ELR (cell line): ENCODE measurements at regions not wholly inside any gene's neighbourhood (a gene's known extent, or its start where the extent isn't known, plus 50 kb on each side); places are given as distances from the start of the nearest gene placed in this dataset.
A peak's percentile ranks its signal among the peaks of the same experiment; 100 is the strongest.

Experiments
- DNase-seq: peaks from one replicate; pipeline ENCODE4 v3.0.0-alpha.2; 2015; ENCODE audit warnings: low read depth

- no peak for DNase-seq
Measured at GRCh38 chr7:132072873-132073272, 503.4 kb downstream of the PLXNA4 start.

- DNase-seq = no peak
Measured at GRCh38 chr7:132072165-132072564, 504.1 kb downstream of the PLXNA4 start.

DNA sequence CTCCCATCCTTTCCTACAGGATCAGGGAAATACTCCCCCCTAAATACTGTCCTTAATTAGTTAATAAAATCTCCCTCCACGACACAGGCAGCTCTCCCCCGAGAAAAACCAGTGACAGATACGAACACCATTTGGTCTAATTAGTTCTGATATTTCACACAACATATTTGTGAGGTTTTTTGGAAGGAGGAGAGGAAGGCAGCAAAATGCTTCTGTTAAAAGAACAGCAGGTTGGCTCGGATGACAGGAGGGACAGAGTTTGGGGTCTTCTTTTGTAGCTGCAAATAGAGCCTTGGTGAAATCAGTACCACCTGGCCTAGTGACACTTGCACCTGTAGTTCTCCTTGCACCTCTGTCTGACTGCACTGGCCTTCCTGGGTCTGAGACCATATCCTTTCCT lies 507.0 kb downstream of the PLXNA4 start:
- DNase-seq = no peak

- DNase-seq = peak; percentile 35
Measured at GRCh38 chr7:132066761-132067171, 509.5 kb downstream of the PLXNA4 start.

DNA sequence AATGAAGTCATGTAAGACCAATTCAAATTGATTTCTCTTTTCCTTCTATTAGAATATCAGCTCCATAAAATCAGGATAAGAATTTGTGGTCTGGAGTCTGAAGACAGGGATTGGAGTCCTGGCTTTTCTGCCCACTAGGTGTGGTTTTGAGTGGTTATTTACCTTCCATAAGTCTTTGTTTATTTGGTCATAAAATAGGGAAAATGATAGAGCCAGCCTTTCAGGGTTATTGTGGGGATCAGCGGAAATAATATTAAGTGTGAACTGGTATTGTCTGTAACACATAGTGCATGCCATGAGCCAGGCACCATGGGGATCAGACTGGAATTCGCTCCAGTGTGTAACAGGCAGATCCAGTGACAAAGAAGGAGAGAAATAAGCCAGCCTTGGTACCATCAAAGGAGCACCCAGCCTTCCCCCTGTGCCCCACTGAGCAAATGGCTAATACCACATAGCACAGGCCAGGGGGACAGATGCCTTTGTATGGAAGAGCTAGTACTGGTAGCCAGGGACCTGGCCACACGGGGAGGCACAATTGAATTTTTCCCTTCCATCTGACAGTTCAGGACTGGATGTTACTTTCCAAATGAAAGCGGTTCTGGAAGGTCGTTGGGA lies 509.7 kb upstream of the PODXL start:
- DNase-seq = peak; percentile 8

DNA sequence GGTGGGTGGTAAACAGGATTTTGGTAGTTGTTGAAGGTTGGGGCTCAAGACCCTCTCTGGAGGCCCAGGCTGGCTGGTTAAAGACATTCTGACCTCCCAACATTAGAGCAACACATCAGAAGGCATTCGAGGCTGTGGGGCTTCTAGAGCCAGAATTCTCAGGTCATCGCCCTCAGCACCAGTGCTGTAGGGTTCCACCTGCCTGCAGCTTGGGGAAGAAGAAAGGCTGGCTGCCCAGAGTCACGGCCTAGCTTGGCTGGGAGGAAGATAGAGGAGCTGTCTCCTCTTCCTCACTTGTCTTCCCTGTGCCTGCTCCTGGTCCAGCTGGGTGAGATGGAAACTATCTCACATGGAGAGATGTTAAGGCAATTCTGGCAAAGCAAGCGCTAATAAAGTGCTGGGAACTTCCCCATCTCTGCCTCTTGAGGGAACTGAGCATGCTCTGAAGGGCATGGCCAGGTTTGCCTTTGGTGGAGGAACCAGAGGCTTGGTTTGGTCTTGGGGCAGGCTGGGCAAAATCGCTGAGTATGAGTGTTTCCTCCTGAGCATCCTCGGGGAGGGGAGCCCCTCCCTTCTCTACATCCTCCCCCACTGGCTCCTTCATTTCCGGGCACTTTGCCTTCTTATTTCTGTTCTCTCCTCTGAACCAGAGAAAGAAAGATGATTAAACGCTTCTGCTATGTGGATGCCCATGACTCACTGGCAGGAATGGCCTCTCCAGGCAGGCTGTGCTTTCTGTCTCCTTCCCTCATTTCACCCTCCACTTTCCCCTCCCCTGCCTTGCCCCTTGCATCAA lies 509.0 kb upstream of the PODXL start:
- peak; percentile 97 for DNase-seq

DNA sequence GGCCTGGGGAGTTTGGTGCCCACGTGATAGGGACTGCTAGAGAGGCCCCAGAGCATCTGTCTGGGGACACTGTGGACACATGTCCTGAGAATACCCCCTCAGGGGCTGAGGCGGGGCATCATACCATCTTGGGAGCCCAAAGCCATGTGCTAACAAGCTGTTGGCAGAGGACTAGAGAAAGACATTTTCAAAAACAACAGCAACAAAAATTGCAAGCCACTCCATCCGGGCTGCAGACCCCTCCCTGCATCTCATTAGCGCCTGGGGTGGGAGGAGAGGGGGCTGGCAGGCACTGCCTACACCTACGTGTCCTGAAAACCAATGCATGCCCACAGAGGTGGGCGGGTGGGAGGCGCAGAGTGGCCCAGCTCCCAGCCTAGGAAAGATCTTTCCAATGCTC lies 507.4 kb upstream of the PODXL start:
- no peak for DNase-seq

- DNase-seq = peak; percentile 33
Measured at GRCh38 chr7:132061937-132062336, 505.5 kb upstream of the PODXL start.

GRCh38 chr7:132059141-132059540 lies 502.7 kb upstream of the PODXL start:
- no peak for DNase-seq

- no peak for DNase-seq
Measured at GRCh38 chr7:132055336-132056120, 499.1 kb upstream of the PODXL start.

GRCh38 chr7:132053871-132054270 lies 497.4 kb upstream of the PODXL start:
- no peak for DNase-seq

DNA sequence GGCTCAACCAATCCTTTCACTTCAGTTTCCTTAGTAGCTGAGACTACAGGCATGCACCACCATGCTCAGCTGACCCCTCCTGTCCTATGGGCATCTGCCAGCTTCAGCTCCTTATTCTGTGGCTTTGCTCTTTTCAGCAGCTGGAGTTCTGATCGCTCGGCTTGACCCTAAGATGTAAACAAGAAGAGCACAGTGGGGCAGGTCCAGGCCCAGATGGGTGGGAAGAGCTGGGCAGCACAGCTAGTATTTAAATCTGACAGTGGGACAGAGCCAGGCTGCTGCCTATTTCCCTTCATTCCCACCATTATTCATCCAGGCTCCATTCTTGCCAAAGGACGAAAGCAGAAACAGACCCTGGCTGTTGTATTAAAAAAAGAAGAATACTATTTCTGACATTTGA lies 494.9 kb upstream of the PODXL start:
- DNase-seq = no peak

GRCh38 chr7:132049462-132050304 lies 493.3 kb upstream of the PODXL start:
- DNase-seq = peak; percentile 42

- no peak for DNase-seq
Measured at GRCh38 chr7:132045481-132045980, 489.1 kb upstream of the PODXL start.

DNA sequence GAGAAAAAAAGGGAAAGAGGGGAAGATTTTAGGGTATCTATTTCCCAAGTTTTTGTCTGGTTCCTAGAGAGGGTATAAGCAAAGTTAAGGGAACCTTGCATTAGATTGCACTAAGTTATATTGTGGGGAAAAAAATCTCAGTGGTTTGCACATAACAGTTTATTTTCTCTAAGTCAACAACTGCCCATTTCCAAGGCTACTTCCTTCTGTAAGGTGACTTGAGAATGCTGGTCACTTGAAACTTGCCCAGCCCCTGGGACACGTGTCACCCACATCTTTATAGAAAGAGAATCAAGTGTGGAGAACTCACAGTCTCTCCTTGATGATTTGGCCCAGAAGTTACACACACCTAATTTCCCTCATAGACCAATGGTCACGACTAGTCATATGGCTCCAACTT lies 488.6 kb upstream of the PODXL start:
- DNase-seq = no peak

DNA sequence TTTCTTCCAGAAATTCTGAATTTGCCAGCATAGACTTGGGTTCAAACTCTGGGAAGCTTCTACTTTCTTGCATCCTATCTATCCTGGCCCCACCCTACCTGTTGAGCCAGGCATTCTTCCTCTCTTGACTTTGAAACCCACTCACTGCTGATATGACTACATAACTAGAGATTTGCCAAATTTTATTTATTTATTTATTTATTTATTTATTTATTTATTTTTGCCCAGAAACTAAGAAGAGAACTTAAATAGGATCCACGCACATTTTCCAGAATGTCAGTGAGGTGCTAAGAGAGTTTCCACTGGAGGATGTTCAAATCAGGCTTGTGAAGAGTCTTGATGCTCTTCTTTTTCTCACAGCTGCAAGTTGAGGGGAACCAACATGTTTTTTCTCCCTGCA lies 487.8 kb upstream of the PODXL start:
- no peak for DNase-seq

GRCh38 chr7:132041108-132041507 lies 484.7 kb upstream of the PODXL start:
- DNase-seq = no peak

- DNase-seq = no peak
Measured at GRCh38 chr7:132035517-132036362, 479.3 kb upstream of the PODXL start.

- DNase-seq = no peak
Measured at GRCh38 chr7:132034748-132035416, 478.5 kb upstream of the PODXL start.

- DNase-seq = no peak
Measured at GRCh38 chr7:132030883-132031282, 474.5 kb upstream of the PODXL start.
